ENCODE measurements at regions not wholly inside any gene's neighbourhood (a gene's known extent, or its start where the extent isn't known, plus 50 kb on each side); places are given as distances from the start of the nearest gene placed in this dataset.

- no peak for DNase-seq (ENCODE audit: low spot score)
- no peak for TF ChIP-seq CTCF (IDR thresholded peaks at IDR 0.05; ENCODE audit: borderline replicate concordance, control extremely low read depth, extremely low read depth, insufficient read depth, missing control alignments)
- in situ Hi-C loops (cut with MboI; ENCODE audit: low sequenced_read_pairs, unreplicated experiment), result no loop called here
Measured at GRCh38 chr11:70776914-70777532, 378.7 kb downstream of the CTTN start.

- no peak for DNase-seq (ENCODE audit: low spot score)
- no peak for TF ChIP-seq CTCF (IDR thresholded peaks at IDR 0.05; ENCODE audit: borderline replicate concordance, control extremely low read depth, extremely low read depth, insufficient read depth, missing control alignments)
- in situ Hi-C loops (cut with MboI; ENCODE audit: low sequenced_read_pairs, unreplicated experiment), result no loop called here
Measured at GRCh38 chr11:70778883-70779282, 380.6 kb downstream of the CTTN start.

GRCh38 chr11:70779433-70780245, 381.3 kb downstream of the CTTN start:
- no peak for TF ChIP-seq CTCF (IDR thresholded peaks at IDR 0.05; ENCODE audit: borderline replicate concordance, control extremely low read depth, extremely low read depth, insufficient read depth, missing control alignments)
- no peak for DNase-seq (ENCODE audit: low spot score)
- in situ Hi-C loops (cut with MboI; ENCODE audit: low sequenced_read_pairs, unreplicated experiment), result no loop called here

- in situ Hi-C loops (cut with MboI; ENCODE audit: low sequenced_read_pairs, unreplicated experiment), result no loop called here
- no peak for DNase-seq (ENCODE audit: low spot score)
- TF ChIP-seq CTCF (IDR thresholded peaks at IDR 0.05; ENCODE audit: borderline replicate concordance, control extremely low read depth, extremely low read depth, insufficient read depth, missing control alignments), result no peak
Measured at GRCh38 chr11:70780246-70780535, 381.9 kb downstream of the CTTN start.

GRCh38 chr11:70782401-70782913, 384.1 kb downstream of the CTTN start:
- in situ Hi-C loops (cut with MboI; ENCODE audit: low sequenced_read_pairs, unreplicated experiment), result no loop called here
- no peak for TF ChIP-seq CTCF (IDR thresholded peaks at IDR 0.05; ENCODE audit: borderline replicate concordance, control extremely low read depth, extremely low read depth, insufficient read depth, missing control alignments)
- no peak for DNase-seq (ENCODE audit: low spot score)

- DNase-seq (ENCODE audit: low spot score), result no peak
- in situ Hi-C loops (cut with MboI; ENCODE audit: low sequenced_read_pairs, unreplicated experiment), result no loop called here
- TF ChIP-seq CTCF (IDR thresholded peaks at IDR 0.05; ENCODE audit: borderline replicate concordance, control extremely low read depth, extremely low read depth, insufficient read depth, missing control alignments), result no peak
Measured at GRCh38 chr11:70783356-70783755, 385.0 kb downstream of the CTTN start.
